Activated naive CD4-positive, alpha-beta T cell treated with anti-CD3 and anti-CD28 coated beads for 36 hours (primary cell): ENCODE measurements at regions not wholly inside any gene's neighbourhood (a gene's known extent, or its start where the extent isn't known, plus 50 kb on each side); places are given as distances from the start of the nearest gene placed in this dataset.

Source experiments
- CTCF ChIA-PET: fragments of 350-600 bp; sonication (Branson Sonifier 250); formaldehyde crosslinking; loops from one replicate; lab custom pipeline; 2021; ENCODE audit warnings: antibody characterized with exemption; lab: Charles Lee
- DNase-seq: peaks from one replicate; pipeline ENCODE4 v3.0.0-alpha.2; 2020
- H3K27ac Mint-ChIP-seq: one replicate; pipeline ENCODE4 v1.8.0; 2021; ENCODE audit warnings: mild to moderate bottlenecking, mixed read lengths
- H3K27me3 Mint-ChIP-seq: one replicate; pipeline ENCODE4 v1.8.0; 2021; ENCODE audit warnings: low read depth, mixed read lengths
- H3K36me3 Mint-ChIP-seq: one replicate; pipeline ENCODE4 v1.8.0; 2021; ENCODE audit warnings: low read depth, mixed read lengths
- H3K4me1 Mint-ChIP-seq: one replicate; pipeline ENCODE4 v1.8.0; 2021; ENCODE audit warnings: low read depth, mixed read lengths
- H3K4me3 Mint-ChIP-seq: one replicate; pipeline ENCODE4 v1.8.0; 2021; ENCODE audit warnings: mild to moderate bottlenecking, moderate library complexity, mixed read lengths
- H3K9me3 Mint-ChIP-seq: one replicate; pipeline ENCODE4 v1.8.0; 2021; ENCODE audit warnings: mixed read lengths
- intact Hi-C: fragments of 100-400 bp; cut with micrococcal nuclease; formaldehyde crosslinking; loops from one replicate; pipeline ENCODE4 v1.15.1; 2023

GRCh38 chr1:117689997-117690625 lies 84.3 kb downstream of the TENT5C start:
- intact Hi-C loops, result no loop called here
- no peak for DNase-seq
- Mint-ChIP-seq H3K27me3 (peaks cover 8% of the 10 kb centered on the region), H3K9me3 (no peaks in the 10 kb centered on the region), H3K4me3 (no peak overlapping the region), H3K27ac (no peak overlapping the region), H3K4me1 (no peaks in the 10 kb centered on the region), H3K36me3 (no peaks in the 10 kb centered on the region)
- CTCF ChIA-PET, result interaction anchor here (0.7 to 1.8 kb wide), 5 partner anchors 10 to 156 kb away, joined by 3 to 4 read pairs (median 3); no protein-coding TSS in a partner anchor

DNA sequence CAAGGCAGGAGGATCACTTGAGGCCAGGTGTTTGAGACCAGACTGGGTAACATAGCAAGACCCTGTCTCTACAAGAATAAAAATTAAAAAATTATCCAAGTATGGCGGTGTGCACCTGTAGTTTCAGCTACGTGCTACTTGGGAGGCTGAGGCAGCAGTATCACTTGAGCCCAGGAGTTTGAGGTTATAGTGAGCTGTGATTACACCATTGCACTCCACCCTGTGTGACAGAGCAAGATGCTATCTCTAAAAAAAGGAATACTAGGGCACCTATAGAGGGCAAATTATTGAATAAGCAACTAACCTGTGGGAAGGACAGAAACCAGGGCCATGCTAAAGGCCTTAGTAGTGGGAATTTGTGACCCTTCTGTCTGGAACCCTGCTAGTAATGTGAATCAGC lies 86.1 kb downstream of the TENT5C start:
- Mint-ChIP-seq H3K9me3 (no peaks in the 10 kb centered on the region), H3K36me3 (no peaks in the 10 kb centered on the region), H3K27ac (no peak overlapping the region), H3K27me3 (peaks cover 10% of the 10 kb centered on the region), H3K4me1 (no peaks in the 10 kb centered on the region), H3K4me3 (no peak overlapping the region)
- intact Hi-C loops, result no loop called here
- no peak for DNase-seq
- CTCF ChIA-PET, result no interaction called here

DNA sequence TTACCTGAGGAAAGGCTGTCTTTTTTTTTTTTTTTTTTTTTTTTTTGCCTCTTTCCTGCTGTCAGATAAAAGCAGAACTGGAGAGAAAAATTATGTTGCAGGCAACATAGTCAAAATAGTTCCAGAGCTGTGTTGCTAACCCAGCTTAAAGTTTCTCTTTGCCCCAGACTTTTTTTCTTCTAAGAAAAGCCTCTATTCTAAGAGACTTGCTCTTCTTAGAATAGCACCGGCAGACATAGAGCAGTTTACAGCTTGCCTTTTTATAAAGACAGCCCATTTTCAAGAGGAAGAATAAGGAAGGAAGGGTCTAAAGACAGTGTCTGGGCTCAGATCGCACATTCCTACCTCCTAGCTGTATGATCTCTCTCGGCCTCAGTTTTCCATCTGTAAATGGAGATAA lies 88.7 kb downstream of the TENT5C start:
- intact Hi-C loops, result no loop called here
- no peak overlapping the region for H3K4me3 Mint-ChIP-seq

DNA sequence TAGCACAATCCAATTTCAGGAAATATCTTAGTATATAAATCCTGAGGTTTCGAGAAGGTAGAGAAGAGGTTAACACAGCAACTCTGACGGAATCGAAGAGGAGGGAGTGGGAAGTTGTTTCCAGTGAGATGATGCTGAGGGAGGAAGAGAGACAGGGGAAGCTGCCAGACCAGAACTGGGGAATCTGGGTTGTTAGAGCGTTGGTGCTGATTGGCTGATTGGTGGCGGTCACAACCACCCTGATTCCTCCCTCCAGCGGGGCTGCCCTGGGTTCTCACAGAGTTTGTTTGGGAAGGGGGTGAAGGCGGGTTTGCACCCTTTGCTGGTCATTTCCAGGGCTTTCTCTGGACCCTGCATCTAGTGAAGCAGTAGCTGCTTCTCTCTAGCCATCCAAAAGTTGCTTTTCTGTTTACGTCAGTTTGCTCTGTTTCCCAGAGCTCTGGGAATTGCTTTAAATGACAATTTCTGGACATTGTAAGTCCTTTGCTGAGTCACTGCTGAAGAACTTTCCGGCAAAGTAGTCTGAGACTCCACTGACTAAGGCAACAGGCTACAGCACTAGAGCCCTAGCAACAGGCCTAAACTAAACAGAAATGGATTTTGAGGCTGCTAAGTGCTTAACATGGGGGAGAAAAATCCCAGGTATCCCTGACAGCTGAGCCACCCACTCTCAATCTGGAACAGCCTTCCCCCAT lies 90.1 kb downstream of the TENT5C start:
- intact Hi-C loops, result no loop called here
- H3K4me1 Mint-ChIP-seq, result no peaks in the 10 kb centered on the region
- H3K27ac Mint-ChIP-seq, result no peak overlapping the region

More for the DNA sequence above, 88.7 kb downstream of the TENT5C start:
- no peaks in the 10 kb centered on the region for H3K36me3 Mint-ChIP-seq
- CTCF ChIA-PET, result interaction anchor here (1.0 to 2.6 kb wide), 3 partner anchors 59 to 159 kb away, joined by 3 to 9 read pairs (median 5); no protein-coding TSS in a partner anchor
- H3K4me1 Mint-ChIP-seq, result no peaks in the 10 kb centered on the region
- H3K27me3 Mint-ChIP-seq, result peaks cover 8% of the 10 kb centered on the region
- no peak for DNase-seq
- H3K9me3 Mint-ChIP-seq, result no peaks in the 10 kb centered on the region
- H3K27ac Mint-ChIP-seq, result no peak overlapping the region

DNA sequence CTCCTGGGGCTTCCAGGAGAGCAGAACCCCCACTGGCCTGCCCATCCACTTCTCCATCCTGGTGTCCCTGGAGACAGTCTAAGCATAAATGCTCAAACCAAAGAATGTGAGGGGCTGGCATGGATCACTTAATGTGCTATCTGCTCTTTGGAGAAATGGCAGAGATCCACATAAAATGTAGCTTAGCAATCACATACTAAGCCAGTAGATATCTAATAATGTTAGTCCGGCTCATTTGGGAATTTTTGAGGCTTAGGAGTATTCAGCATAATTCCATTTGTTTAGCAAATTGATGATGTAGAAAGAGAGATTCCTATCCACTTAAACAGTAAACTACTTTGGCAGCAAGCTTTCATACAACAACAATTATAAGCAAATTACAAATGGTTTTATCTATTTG lies 90.7 kb downstream of the TENT5C start:
- no peaks in the 10 kb centered on the region for H3K9me3 Mint-ChIP-seq
- H3K4me3 Mint-ChIP-seq, result no peak overlapping the region
- CTCF ChIA-PET, result interaction anchor here (2.6 kb wide), 1 partner anchor 161 kb away, joined by 9 read pairs; no protein-coding TSS in a partner anchor
- intact Hi-C loops, result no loop called here
- no peaks in the 10 kb centered on the region for H3K36me3 Mint-ChIP-seq
- H3K27ac Mint-ChIP-seq, result no peak overlapping the region
- no peak for DNase-seq
- no peaks in the 10 kb centered on the region for H3K4me1 Mint-ChIP-seq
- H3K27me3 Mint-ChIP-seq, result peaks cover 8% of the 10 kb centered on the region

More for the DNA sequence above, 90.1 kb downstream of the TENT5C start:
- no peak for DNase-seq
- Mint-ChIP-seq H3K27me3 (peaks cover 8% of the 10 kb centered on the region), H3K9me3 (no peaks in the 10 kb centered on the region), H3K4me3 (no peak overlapping the region), H3K36me3 (no peaks in the 10 kb centered on the region)
- CTCF ChIA-PET, result interaction anchor here (2.6 kb wide), 1 partner anchor 161 kb away, joined by 9 read pairs; no protein-coding TSS in a partner anchor

DNA sequence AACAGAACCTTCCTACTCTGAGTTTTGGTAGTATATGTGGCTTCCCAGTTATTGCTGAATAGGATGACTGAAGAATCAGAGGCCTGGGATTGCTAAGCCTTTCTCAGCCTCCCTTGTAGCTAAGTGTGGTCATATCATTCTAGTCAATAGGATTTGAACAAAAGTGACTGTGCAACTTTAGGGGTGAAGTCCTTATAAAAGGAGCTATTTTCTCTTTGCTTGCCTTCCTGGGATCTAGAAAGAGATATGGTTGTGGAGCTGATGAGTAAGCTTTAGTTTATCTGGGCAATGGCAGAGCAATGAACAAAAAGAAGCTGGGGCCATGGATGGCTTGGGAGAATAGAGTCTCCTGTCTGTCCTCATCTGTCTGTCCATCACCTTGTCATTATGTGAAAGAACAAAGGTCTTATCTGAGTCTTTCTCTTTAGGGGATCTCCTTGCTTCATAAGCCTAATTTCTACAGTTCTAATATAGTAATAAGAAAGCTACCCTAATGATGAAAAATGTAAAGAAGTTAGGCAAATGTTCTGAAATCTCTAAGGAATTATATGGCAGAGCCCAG lies 91.5 kb downstream of the TENT5C start:
- DNase-seq, result no peak
- Mint-ChIP-seq H3K27ac (no peak overlapping the region), H3K9me3 (no peaks in the 10 kb centered on the region), H3K4me1 (no peaks in the 10 kb centered on the region), H3K4me3 (no peak overlapping the region), H3K36me3 (no peaks in the 10 kb centered on the region), H3K27me3 (peaks cover 8% of the 10 kb centered on the region)
- CTCF ChIA-PET, result interaction anchor here (0.6 to 1.5 kb wide), 3 partner anchors 61 to 163 kb away, joined by 3 read pairs; no protein-coding TSS in a partner anchor
- intact Hi-C loops, result no loop called here

GRCh38 chr1:117698398-117699160 lies 92.7 kb downstream of the TENT5C start:
- Mint-ChIP-seq H3K4me3 (no peak overlapping the region), H3K27ac (no peak overlapping the region), H3K9me3 (no peaks in the 10 kb centered on the region), H3K36me3 (no peaks in the 10 kb centered on the region), H3K4me1 (no peaks in the 10 kb centered on the region), H3K27me3 (peaks cover 8% of the 10 kb centered on the region)
- no peak for DNase-seq
- CTCF ChIA-PET, result interaction anchor here (1.0 to 1.5 kb wide), 4 partner anchors 9 to 60 kb away, joined by 3 to 5 read pairs (median 4); no protein-coding TSS in a partner anchor
- intact Hi-C loops, result no loop called here

- H3K9me3 Mint-ChIP-seq, result no peaks in the 10 kb centered on the region
- H3K36me3 Mint-ChIP-seq, result no peaks in the 10 kb centered on the region
- intact Hi-C loops, result no loop called here
- H3K4me3 Mint-ChIP-seq, result no peak overlapping the region
- H3K4me1 Mint-ChIP-seq, result no peaks in the 10 kb centered on the region
- no peak for DNase-seq
- no peak overlapping the region for H3K27ac Mint-ChIP-seq
- CTCF ChIA-PET, result interaction anchor here (0.9 kb wide), 1 partner anchor 55 kb away, joined by 3 read pairs; no protein-coding TSS in a partner anchor
- H3K27me3 Mint-ChIP-seq, result peaks cover 8% of the 10 kb centered on the region
Observed at GRCh38 chr1:117699953-117700352, 94.1 kb downstream of the TENT5C start.

DNA sequence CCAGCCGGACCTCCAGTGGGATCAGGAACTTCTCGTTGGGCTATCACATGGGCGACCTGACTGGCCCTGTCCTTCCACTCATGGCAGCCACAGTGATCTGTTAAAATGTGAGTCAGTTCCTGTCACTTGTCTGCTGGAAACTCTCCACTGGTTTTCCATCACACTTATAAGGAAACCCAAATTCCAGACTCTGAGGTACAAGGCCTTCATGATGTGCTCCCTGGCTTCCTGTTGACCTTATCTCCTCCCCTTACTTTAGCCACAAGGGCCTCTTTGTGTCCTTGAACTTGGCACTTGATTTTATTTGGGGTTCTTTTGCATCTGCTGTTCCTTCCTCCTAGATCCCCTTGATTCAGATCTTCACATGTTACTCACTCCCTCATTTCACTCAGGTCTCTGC lies 96.8 kb downstream of the TENT5C start:
- Mint-ChIP-seq H3K9me3 (no peaks in the 10 kb centered on the region), H3K27me3 (peaks cover 4% of the 10 kb centered on the region), H3K4me3 (no peak overlapping the region), H3K36me3 (no peaks in the 10 kb centered on the region), H3K27ac (no peak overlapping the region), H3K4me1 (no peaks in the 10 kb centered on the region)
- no peak for DNase-seq
- CTCF ChIA-PET, result interaction anchor here (1.2 kb wide), 1 partner anchor 52 kb away, joined by 3 read pairs; no protein-coding TSS in a partner anchor
- intact Hi-C loops, result no loop called here

GRCh38 chr1:117707371-117707770 lies 101.5 kb downstream of the TENT5C start:
- Mint-ChIP-seq H3K36me3 (no peaks in the 10 kb centered on the region), H3K4me1 (no peaks in the 10 kb centered on the region), H3K27ac (no peak overlapping the region), H3K4me3 (no peak overlapping the region), H3K9me3 (no peaks in the 10 kb centered on the region), H3K27me3 (peaks cover 2% of the 10 kb centered on the region)
- intact Hi-C loops, result no loop called here
- no peak for DNase-seq
- CTCF ChIA-PET, result interaction anchor here (0.7 to 1.9 kb wide), 2 partner anchors 9 to 47 kb away, joined by 3 to 7 read pairs; no protein-coding TSS in a partner anchor

- H3K27me3 Mint-ChIP-seq, result peaks cover 2% of the 10 kb centered on the region
- CTCF ChIA-PET, result interaction anchor here (1.9 kb wide), 2 partner anchors 45 to 46 kb away, joined by 6 to 7 read pairs; no protein-coding TSS in a partner anchor
- intact Hi-C loops, result no loop called here
- H3K9me3 Mint-ChIP-seq, result no peaks in the 10 kb centered on the region
- no peak overlapping the region for H3K4me3 Mint-ChIP-seq
- no peak for DNase-seq
- no peaks in the 10 kb centered on the region for H3K4me1 Mint-ChIP-seq
- H3K27ac Mint-ChIP-seq, result no peak overlapping the region
- no peaks in the 10 kb centered on the region for H3K36me3 Mint-ChIP-seq
Observed at GRCh38 chr1:117708323-117709248, 102.7 kb downstream of the TENT5C start.
